ENCODE measurements at regions not wholly inside any gene's neighbourhood (a gene's known extent, or its start where the extent isn't known, plus 50 kb on each side); places are given as distances from the start of the nearest gene placed in this dataset.

DNA sequence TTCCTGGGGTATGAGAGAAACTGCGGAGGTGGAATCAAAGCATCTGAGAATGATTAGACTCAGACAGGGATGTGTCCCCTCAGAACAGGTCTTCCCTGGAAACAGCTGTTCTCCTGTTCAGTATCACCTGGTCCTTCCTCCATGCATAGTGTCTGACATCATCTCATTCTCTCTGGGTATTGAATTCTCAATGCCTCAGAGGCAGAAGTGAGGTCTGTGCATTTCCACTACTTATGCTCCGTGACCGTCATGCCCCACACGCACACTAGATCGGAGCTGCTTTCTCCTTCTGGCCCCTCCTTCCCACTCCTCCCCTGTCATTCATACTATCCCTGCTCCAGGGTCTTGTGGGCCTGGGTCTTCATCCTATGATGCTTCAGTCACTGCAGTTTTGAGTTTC lies 61.4 kb upstream of the DAB2IP start (continued):
- TF ChIP-seq, protein P1, sequence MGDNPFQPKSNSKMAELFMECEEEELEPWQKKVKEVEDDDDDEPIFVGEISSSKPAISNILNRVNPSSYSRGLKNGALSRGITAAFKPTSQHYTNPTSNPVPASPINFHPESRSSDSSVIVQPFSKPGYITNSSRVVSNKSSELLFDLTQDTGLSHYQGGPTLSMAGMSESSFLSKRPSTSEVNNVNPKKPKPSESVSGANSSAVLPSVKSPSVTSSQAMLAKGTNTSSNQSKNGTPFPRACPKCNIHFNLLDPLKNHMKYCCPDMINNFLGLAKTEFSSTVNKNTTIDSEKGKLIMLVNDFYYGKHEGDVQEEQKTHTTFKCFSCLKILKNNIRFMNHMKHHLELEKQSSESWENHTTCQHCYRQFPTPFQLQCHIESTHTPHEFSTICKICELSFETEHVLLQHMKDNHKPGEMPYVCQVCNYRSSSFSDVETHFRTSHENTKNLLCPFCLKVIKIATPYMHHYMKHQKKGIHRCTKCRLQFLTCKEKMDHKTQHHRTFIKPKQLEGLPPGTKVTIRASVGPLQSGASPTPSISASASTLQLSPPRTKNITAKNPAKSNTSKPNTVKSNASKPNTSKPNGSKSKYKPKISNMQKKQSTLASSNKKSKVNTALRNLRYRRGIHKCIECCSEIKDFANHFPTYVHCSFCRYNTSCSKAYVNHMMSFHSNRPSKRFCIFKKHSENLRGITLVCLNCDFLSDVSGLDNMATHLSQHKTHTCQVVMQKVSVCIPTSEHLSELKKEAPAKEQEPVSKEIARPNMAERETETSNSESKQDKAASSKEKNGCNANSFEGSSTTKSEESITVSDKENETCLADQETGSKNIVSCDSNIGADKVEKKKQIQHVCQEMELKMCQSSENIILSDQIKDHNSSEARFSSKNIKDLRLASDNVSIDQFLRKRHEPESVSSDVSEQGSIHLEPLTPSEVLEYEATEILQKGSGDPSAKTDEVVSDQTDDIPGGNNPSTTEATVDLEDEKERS (CRISPR knock-in tag; IDR thresholded peaks at IDR 0.05) = no peak
- TF ChIP-seq ZNF251 (CRISPR knock-in tag; IDR thresholded peaks at IDR 0.05) (no peak), RARG (CRISPR knock-in tag; IDR thresholded peaks at IDR 0.05; ENCODE audit: low read depth) (no peak), POLR2AphosphoS5 (IDR thresholded peaks at IDR 0.05; ENCODE audit: low read depth, low read length) (no peak), KLF6 (CRISPR knock-in tag; IDR thresholded peaks at IDR 0.05) (no peak), KLF15 (CRISPR knock-in tag; IDR thresholded peaks at IDR 0.05; ENCODE audit: borderline replicate concordance) (no peak), IRF2 (CRISPR knock-in tag; IDR thresholded peaks at IDR 0.05) (no peak), BCL6 (CRISPR knock-in tag; IDR thresholded peaks at IDR 0.05) (no peak), ZNF101 (CRISPR knock-in tag; IDR thresholded peaks at IDR 0.05; ENCODE audit: borderline replicate concordance, low read depth) (no peak)
- TF ChIP-seq, protein P2, sequence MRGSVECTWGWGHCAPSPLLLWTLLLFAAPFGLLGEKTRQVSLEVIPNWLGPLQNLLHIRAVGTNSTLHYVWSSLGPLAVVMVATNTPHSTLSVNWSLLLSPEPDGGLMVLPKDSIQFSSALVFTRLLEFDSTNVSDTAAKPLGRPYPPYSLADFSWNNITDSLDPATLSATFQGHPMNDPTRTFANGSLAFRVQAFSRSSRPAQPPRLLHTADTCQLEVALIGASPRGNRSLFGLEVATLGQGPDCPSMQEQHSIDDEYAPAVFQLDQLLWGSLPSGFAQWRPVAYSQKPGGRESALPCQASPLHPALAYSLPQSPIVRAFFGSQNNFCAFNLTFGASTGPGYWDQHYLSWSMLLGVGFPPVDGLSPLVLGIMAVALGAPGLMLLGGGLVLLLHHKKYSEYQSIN (CRISPR knock-in tag; IDR thresholded peaks at IDR 0.05; ENCODE audit: borderline replicate concordance) = no peak
- TF ChIP-seq, protein P3, sequence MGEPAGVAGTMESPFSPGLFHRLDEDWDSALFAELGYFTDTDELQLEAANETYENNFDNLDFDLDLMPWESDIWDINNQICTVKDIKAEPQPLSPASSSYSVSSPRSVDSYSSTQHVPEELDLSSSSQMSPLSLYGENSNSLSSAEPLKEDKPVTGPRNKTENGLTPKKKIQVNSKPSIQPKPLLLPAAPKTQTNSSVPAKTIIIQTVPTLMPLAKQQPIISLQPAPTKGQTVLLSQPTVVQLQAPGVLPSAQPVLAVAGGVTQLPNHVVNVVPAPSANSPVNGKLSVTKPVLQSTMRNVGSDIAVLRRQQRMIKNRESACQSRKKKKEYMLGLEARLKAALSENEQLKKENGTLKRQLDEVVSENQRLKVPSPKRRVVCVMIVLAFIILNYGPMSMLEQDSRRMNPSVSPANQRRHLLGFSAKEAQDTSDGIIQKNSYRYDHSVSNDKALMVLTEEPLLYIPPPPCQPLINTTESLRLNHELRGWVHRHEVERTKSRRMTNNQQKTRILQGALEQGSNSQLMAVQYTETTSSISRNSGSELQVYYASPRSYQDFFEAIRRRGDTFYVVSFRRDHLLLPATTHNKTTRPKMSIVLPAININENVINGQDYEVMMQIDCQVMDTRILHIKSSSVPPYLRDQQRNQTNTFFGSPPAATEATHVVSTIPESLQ (CRISPR knock-in tag; conservative IDR thresholded peaks at IDR 0.05) = no peak
- TF ChIP-seq, protein P4, sequence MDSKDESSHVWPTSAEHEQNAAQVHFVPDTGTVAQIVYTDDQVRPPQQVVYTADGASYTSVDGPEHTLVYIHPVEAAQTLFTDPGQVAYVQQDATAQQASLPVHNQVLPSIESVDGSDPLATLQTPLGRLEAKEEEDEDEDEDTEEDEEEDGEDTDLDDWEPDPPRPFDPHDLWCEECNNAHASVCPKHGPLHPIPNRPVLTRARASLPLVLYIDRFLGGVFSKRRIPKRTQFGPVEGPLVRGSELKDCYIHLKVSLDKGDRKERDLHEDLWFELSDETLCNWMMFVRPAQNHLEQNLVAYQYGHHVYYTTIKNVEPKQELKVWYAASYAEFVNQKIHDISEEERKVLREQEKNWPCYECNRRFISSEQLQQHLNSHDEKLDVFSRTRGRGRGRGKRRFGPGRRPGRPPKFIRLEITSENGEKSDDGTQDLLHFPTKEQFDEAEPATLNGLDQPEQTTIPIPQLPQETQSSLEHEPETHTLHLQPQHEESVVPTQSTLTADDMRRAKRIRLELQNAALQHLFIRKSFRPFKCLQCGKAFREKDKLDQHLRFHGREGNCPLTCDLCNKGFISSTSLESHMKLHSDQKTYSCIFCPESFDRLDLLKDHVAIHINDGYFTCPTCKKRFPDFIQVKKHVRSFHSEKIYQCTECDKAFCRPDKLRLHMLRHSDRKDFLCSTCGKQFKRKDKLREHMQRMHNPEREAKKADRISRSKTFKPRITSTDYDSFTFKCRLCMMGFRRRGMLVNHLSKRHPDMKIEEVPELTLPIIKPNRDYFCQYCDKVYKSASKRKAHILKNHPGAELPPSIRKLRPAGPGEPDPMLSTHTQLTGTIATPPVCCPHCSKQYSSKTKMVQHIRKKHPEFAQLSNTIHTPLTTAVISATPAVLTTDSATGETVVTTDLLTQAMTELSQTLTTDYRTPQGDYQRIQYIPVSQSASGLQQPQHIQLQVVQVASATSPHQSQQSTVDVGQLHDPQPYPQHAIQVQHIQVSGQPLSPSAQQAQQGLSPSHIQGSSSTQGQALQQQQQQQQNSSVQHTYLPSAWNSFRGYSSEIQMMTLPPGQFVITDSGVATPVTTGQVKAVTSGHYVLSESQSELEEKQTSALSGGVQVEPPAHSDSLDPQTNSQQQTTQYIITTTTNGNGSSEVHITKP (CRISPR knock-in tag; IDR thresholded peaks at IDR 0.05; ENCODE audit: low read depth) = no peak
